NCI-H2227 treated with DMSO at 0.1 percent for 48 hours (cell line): ENCODE measurements at regions not wholly inside any gene's neighbourhood (a gene's known extent, or its start where the extent isn't known, plus 50 kb on each side); places are given as distances from the start of the nearest gene placed in this dataset.

Source experiments
- DNase-seq: peaks from one replicate; lab custom pipeline; 2025; lab: John Stamatoyannopoulos, UW

GRCh38 chr18:33817096-33817495 lies 239.1 kb downstream of the ASXL3 start:
- DNase-seq, result no peak

- no peak for DNase-seq
These were observed 236.5 kb downstream of the ASXL3 start for GRCh38 chr18:33814546-33814945.

GRCh38 chr18:33812186-33812585 lies 234.2 kb downstream of the ASXL3 start:
- DNase-seq, result no peak

- DNase-seq, result no peak
These were observed 227.6 kb downstream of the ASXL3 start for GRCh38 chr18:33805592-33805991.

GRCh38 chr18:33804258-33804657 lies 226.2 kb downstream of the ASXL3 start:
- DNase-seq, result no peak

- DNase-seq, result no peak
These were observed 225.6 kb downstream of the ASXL3 start for GRCh38 chr18:33803636-33804035.

- no peak for DNase-seq
These were observed 224.9 kb downstream of the ASXL3 start for GRCh38 chr18:33802955-33803354.
